Activated T-cell treated with anti-CD3 and anti-CD28 coated beads for 48 hours (primary cell): ENCODE measurements at regions not wholly inside any gene's neighbourhood (a gene's known extent, or its start where the extent isn't known, plus 50 kb on each side); places are given as distances from the start of the nearest gene placed in this dataset.
"Not testable (repeated sequence)": the region's sequence is repeated elsewhere in the genome, so short reads cannot be mapped to it uniquely, and the experiment has no call there.

Experiments
- DNase-seq: peaks from one replicate; pipeline ENCODE4 v3.0.0-alpha.2; 2020; ENCODE audit warnings: low read depth

GRCh38 chr4:20122198-20122988 is 129.3 kb upstream of the SLIT2 start:
- no peak for DNase-seq

DNA sequence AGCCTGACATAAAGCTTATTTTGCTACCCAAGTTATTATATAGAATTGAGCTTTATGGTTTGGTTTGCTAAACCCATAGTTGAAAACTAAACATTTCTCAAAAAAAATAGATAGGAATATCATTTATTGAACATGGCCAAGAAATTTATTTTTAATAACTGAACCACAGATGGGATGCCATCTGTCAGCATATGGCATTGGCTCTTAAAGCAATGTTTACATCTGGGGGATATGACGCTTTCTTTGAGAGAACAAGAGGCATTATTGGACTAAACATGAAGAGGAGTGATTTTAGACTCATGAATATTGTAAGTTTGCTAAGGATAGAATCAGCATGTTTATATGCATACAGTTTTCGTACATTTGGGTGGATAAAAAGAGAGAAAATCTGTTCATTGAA is 132.6 kb upstream of the SLIT2 start:
- no peak for DNase-seq

DNA sequence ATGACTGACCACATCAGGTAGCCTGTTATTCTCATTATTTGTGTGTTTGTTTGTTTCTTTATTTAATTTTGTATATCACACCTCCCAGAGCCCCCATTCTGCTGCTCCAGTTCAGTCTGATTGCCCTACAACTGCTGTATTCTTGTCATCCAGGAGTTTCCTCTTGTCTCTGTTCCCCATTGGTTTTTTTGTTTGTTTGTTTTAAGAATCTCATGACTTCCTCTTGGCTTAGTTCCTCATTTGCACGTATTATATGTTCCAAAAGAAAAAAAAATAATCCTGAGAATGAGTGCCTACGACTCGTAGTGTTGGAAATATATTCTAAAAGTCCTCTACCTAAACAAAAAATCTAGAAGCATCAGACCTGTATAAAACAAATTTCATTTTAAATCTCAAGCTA is 142.3 kb upstream of the SLIT2 start:
- DNase-seq = no peak

DNA sequence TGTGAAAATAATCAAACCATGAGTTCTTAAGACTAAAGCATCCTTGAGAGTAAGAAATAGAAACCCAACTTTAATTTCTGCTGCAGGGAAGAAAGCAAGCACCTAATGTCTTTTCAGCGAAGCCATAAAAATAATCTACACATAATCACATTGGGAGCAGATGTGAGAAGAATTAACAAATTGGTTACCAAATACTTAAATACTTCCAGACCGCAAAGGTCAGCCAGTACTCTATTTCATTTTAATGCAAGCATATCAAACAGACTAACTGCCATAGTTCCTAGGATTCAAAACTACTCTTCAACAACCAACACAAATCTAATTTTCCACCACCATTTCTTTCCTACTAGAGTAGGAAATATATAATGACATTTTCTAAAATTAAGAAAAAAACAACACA is 144.8 kb upstream of the SLIT2 start:
- no peak for DNase-seq

DNA sequence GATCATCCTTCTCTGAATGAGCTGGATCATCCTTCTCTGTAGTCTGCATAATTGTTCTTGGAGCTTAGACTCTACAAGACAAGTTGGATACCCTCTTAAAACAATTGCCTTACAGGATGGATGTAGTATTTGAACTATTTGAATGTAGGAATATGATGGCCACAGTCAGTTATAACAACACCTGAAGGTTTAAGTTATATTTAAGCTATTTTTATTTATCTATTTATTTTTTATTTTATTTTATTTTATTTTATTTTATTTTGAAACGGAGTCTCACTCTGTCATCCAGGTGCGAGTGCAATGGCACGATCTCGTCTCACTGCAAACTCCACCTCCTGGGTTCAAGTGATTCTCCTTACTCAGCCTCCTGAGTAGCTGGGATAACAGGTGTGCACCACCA is 149.9 kb upstream of the SLIT2 start:
- no peak for DNase-seq

- DNase-seq = no peak
Observed at GRCh38 chr4:20096911-20097310, 154.8 kb upstream of the SLIT2 start.

DNA sequence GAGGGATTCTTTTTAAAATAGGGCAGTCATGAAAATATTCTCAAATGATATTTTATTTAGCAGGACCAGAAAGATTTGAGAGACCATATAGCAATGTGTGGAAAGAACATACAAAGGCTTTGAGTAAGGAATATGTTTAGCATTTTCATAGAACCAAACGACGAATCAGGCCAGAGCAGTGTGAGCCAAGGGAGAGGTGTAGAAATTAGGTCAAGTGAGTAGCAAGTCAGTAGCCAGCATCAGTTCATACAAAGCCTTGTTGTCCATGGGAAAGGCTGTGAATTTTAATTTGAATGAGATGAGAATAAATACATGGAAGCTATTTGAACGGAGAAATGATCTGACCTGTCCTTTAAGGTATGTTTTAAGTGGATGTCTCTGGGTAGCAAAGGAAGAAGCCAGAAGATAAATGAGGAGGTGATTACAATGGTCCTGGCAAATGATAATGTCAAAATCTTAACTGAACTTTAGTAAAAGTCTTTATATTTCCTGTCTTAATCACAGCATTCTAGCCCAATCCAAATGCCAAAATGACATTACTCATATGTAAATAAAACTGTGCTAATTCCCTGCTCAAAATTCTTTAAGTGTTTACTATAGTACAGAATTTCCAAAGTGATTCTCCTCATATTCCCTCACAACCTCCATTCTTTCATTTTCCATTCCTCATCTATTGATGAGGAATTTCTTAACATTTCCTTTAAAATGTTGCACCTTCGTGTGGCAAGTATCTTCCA is 155.7 kb upstream of the SLIT2 start:
- DNase-seq = no peak

GRCh38 chr4:20091781-20092180 is 159.9 kb upstream of the SLIT2 start:
- no peak for DNase-seq

GRCh38 chr4:20087522-20087911 is 164.2 kb upstream of the SLIT2 start:
- no peak for DNase-seq

DNA sequence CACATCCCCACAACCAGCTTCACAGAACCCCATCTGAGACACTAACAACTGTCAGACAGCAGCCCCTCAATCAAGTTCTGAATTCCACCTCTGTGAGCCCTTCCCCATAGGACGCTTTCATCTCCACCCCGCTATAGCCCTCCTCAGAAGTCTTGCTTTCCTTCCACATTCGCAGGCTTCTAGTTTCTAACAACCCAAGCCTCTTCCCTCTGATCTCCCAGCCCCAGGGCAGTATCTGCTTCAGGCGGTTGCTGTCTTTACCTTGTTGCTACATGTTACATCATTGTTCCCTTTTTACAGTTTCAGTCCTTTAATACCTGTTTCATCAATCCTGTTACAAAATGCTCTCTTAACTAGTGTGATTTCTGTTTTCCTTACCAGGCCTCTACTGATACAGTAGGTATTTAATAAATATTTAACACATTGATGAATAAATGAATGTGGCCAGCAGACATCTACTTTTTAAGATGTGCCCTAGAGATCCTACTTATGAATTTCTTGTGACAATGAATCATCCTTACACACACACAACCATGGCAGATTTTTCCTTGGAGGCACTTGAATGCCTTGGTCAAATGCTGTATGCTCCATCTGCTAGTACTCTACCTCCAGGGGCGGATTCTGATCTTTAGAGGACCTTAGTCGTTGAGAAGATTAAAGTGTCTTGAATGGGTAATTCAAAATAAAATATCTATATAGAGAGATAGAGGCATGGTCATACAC is 164.7 kb upstream of the SLIT2 start:
- no peak for DNase-seq

GRCh38 chr4:20086067-20086798 is 165.5 kb upstream of the SLIT2 start:
- DNase-seq = no peak

DNA sequence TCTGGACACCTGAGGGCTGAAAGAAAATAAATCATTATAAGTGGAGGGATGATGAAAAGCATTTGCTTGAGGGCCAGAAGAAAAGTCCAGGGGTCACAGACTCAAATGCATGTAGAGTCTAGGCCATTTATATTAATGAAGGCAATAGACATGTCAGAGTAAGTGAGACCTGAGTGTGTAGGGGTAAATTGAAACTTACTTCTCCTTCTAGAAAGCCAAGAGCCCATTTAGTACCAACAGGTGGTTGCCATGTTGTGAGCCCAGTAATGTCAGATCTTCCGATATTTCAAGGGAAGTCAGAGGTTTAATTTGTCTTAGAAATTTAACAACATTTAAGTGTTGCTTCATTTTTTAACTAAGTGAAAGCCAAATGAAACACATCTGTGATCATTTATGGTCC is 166.1 kb upstream of the SLIT2 start:
- no peak for DNase-seq

- DNase-seq = no peak
Observed at GRCh38 chr4:20085156-20085555, 166.5 kb upstream of the SLIT2 start.

GRCh38 chr4:20084488-20084887 is 167.2 kb upstream of the SLIT2 start:
- no peak for DNase-seq

GRCh38 chr4:20078644-20079043 is 173.1 kb upstream of the SLIT2 start:
- DNase-seq = no peak

GRCh38 chr4:20075248-20075871 is 176.3 kb upstream of the SLIT2 start:
- no peak for DNase-seq

GRCh38 chr4:20074450-20074849 is 177.3 kb upstream of the SLIT2 start:
- no peak for DNase-seq

DNA sequence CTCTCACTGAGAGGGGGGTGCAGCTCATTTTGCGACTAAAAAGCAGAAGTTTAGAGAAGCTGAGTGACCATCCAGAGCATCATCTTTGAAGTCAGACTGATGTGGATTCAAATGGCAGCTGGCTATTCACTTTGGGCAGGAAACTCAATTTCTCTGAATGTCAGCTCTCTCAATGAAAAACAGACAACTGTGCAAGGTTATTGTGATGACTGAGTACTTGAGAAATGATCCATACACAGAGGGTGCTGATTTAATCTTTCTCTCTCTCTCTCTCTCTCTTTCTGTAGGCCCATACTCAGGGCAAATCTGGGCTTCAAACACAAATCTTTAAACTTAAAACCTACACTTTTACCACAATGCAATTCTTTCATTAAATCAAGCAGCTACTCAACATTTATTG is 185.8 kb upstream of the SLIT2 start:
- DNase-seq = no peak

- DNase-seq = not testable (repeated sequence)
Observed at GRCh38 chr4:20062857-20063256, 188.8 kb upstream of the SLIT2 start.

DNA sequence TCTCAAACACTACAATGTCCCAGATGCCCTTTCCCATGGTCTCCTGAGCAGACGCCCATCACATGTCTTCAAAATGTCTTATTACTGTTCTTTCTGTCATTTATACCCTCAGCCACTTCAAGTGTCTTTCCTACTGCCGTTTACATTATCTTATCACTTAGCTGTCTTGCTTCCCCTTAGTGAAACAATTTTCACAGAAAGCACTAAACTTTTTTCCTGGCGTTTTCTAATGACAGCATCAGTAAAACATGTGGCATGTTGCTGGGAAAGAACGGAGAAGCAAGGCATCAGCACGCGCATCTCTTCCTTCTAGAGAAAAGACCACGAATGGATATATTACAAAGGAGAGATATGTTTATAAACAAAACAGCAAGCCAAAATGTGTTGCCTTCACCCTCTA is 189.7 kb upstream of the SLIT2 start:
- no peak for DNase-seq

- DNase-seq = no peak
Observed at GRCh38 chr4:20050768-20051167, 200.9 kb upstream of the SLIT2 start.

DNA sequence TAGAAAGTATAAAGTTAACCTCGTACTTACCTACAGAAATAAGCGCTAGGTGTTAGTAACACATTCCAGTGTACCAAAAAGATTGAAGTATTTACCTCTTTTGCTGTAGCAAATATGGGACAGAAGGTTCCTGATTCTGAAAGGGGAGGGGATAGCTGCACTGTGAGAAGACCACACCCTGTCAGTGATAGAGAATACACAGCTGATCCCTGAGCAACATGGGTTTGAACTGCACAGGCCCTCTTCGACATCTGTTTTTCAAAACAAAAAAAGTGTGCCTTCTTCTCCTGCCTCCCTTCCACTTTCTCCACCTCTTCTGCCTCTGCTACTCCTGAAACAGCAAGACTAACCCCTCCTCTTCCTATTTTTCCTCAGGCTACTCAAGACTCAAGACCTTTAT is 201.8 kb upstream of the SLIT2 start:
- no peak for DNase-seq
